Lower leg skin (tissue), 4 donors: ENCODE measurements at regions not wholly inside any gene's neighbourhood (a gene's known extent, or its start where the extent isn't known, plus 50 kb on each side); places are given as distances from the start of the nearest gene placed in this dataset.
"Not testable (repeated sequence)": the region's sequence is repeated elsewhere in the genome, so short reads cannot be mapped to it uniquely, and the experiment has no call there.

Experiments used
- DNase-seq, 2 donors: peaks; one replicate each; pipeline ENCODE4 v3.0.0-alpha.2; 2019; ENCODE audit warnings: low spot score in 2 of 2
- H3K4me3 ChIP-seq: fragments of 200-600 bp; sonication (generic); 2 replicates; pipeline ENCODE4 v1.5.1; 2017; ENCODE audit warnings: mild to moderate bottlenecking, low read depth; ENCODE audit not compliant: poor library complexity, severe bottlenecking
- CTCF ChIP-seq, 3 donors: fragments of 450-650 bp; IDR thresholded peaks; one replicate each; pipeline ENCODE4 v1.5.1; 2016; ENCODE audit warnings: antibody characterized with exemption in 3 of 3, mild to moderate bottlenecking in 3 of 3, moderate library complexity in 2 of 3
- POLR2A ChIP-seq, 2 donors: fragments of 450-650 bp; IDR thresholded peaks; one replicate each; pipeline ENCODE4 v1.6.1; 2016 to 2017; ENCODE audit warnings: antibody characterized with exemption in 2 of 2, mild to moderate bottlenecking in 1 of 2, moderate library complexity in 1 of 2
- WGBS, 2 donors: methylation state at CpG; one replicate each; pipeline ENCODE4 v1.1.5; 2018; 5-methylcytosine and 5-hydroxymethylcytosine counted together
- intact Hi-C: fragments of 100-400 bp; cut with DNase I; formaldehyde crosslinking; loops from one replicate; pipeline ENCODE4 v1.15.0; 2023; ENCODE audit warnings: low total_unique reads

- no peak for DNase-seq
- H3K4me3 ChIP-seq, result no peak overlapping the region
- TF ChIP-seq CTCF (IDR thresholded peaks at IDR 0.05), result no peak
- TF ChIP-seq POLR2A (IDR thresholded peaks at IDR 0.05), result no peak
- WGBS, 2 donors, result 79 to 83% methylated on average over 3 of the region's 3 CpGs
- intact Hi-C loops, result no loop called here
Measured at GRCh38 chr14:77990337-77990736, 179.8 kb upstream of the NRXN3 start.

DNA sequence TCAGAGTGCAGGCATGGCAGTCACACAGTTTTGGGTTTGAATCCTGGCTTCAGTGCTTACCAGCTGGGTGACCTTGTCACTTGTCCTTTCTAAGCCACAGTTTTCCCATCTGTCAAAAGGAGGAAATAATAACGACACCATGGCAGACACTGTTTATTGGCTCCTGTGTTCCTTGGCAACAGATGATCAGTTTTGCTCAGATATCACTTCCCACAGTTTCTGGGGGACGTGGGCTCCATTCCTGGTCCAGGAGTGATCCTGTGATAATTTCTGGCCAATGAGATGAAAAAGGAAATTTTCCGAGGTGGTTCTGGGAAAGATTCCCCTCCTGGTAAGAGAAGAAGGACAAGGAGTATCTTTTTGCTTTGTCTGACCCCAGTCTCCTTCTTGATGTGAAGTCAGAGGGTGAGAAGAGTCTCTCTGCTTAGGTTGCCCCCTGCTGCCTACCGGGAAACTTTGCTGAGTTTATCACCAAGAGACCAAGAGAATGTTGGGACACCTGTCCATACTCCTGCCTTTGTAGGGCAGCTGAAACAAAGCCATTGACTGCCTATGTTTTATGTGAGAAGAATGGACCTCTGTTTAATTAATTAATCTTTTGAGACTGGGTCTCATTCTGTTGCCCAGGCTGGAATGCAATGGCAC lies 178.9 kb upstream of the NRXN3 start:
- DNase-seq, result no peak
- no peak overlapping the region for H3K4me3 ChIP-seq
- TF ChIP-seq POLR2A (IDR thresholded peaks at IDR 0.05) (no peak), CTCF (IDR thresholded peaks at IDR 0.05) (no peak)
- intact Hi-C loops, result no loop called here
- 52 to 58% methylated on average over 4 of the region's 4 CpGs for WGBS, 2 donors

GRCh38 chr14:78005325-78005724 lies 164.8 kb upstream of the NRXN3 start:
- no peak overlapping the region for H3K4me3 ChIP-seq
- intact Hi-C loops, result no loop called here
- DNase-seq, result no peak
- TF ChIP-seq POLR2A (IDR thresholded peaks at IDR 0.05) (no peak), CTCF (IDR thresholded peaks at IDR 0.05) (no peak)
- WGBS, 2 donors, result 16 to 23% methylated on average over 1 of the region's 1 CpG

- WGBS, 2 donors, result 77 to 94% methylated on average over 3 of the region's 3 CpGs
- intact Hi-C loops, result no loop called here
- no peak overlapping the region for H3K4me3 ChIP-seq
- TF ChIP-seq POLR2A (IDR thresholded peaks at IDR 0.05) (no peak), CTCF (IDR thresholded peaks at IDR 0.05) (no peak)
- DNase-seq, result no peak
Measured at GRCh38 chr14:78007160-78007559, 163.0 kb upstream of the NRXN3 start.

DNA sequence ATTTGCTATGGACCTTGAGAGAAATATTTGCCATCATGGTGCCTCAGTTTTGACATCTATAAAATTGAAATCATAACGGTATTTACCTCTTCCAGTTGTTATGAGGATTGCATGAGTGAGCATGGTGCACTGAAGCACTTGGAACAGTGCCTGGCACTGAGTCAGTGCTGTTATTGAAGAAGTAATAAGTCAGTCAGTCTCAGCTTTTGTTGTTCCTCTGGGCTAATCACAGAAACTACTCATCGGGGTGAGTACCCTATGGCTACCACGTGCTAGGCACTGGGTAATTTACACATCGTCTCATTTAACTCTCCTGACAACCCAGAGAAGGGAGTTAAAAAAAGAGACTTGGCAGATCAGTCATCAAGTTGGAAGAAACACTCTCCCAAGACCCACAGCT lies 159.5 kb upstream of the NRXN3 start:
- TF ChIP-seq POLR2A (IDR thresholded peaks at IDR 0.05), result no peak
- no peak for TF ChIP-seq CTCF (IDR thresholded peaks at IDR 0.05)
- intact Hi-C loops, result no loop called here
- no peak overlapping the region for H3K4me3 ChIP-seq
- WGBS, 2 donors, result 30 to 36% methylated on average over 4 of the region's 4 CpGs
- no peak for DNase-seq

GRCh38 chr14:78013911-78014310 lies 156.3 kb upstream of the NRXN3 start:
- intact Hi-C loops, DNase-seq, H3K4me3 ChIP-seq: not testable (repeated sequence)
- 87 to 91% methylated on average over 3 to 18 of the region's 22 CpGs for WGBS, 2 donors
